SK-N-MC (cell line): ENCODE measurements at regions not wholly inside any gene's neighbourhood (a gene's known extent, or its start where the extent isn't known, plus 50 kb on each side); places are given as distances from the start of the nearest gene placed in this dataset.

Experiments
- EZH2 ChIP-seq: fragments of 200-600 bp; sonication (generic); IDR thresholded peaks from one replicate; pipeline ENCODE4 v1.6.1; 2017; ENCODE audit warnings: antibody characterized with exemption
- FOXP2 ChIP-seq: optimal IDR thresholded peaks from 2 replicates; pipeline ENCODE3; 2011; ENCODE audit warnings: mild to moderate bottlenecking, moderate library complexity; ENCODE audit not compliant: insufficient read depth; ENCODE audit errors: extremely low read length, control extremely low read depth
- POLR2AphosphoS5 ChIP-seq: IDR thresholded peaks from 2 replicates; pipeline ENCODE4 v1.6.1; 2012; ENCODE audit warnings: mild to moderate bottlenecking, low read depth, low read length, borderline replicate concordance

DNA sequence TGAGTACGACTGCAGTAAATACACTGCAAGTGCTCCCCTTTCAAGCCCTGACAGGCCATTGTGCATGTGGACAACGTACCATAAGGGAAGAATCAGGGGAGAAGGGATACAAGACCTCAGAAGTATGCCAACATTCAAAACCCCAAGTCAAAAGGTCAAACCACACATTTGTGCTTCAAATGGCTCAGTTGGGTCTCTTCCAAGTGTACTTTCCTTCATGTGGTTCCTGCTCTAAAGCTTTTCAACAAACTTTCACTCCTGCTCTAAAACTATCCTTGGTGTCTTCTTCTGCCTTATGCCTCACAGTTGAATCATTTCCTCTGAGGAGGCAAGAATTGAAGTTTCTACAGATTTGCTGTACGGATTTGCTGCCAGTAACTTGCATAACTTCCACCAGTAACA, 305.7 kb upstream of the SLIT2 start:
- TF ChIP-seq POLR2AphosphoS5 (no peak), FOXP2 (no peak), EZH2 (no peak)
